ENCODE measurements at regions not wholly inside any gene's neighbourhood (a gene's known extent, or its start where the extent isn't known, plus 50 kb on each side); places are given as distances from the start of the nearest gene placed in this dataset.

- POLR2A ChIA-PET = no interaction called here
- H3K27ac ChIP-seq = no peak overlapping the region
- no peak for TF ChIP-seq SREBF2 (IDR thresholded peaks at IDR 0.05)
- TF ChIP-seq CEBPB (IDR thresholded peaks at IDR 0.05) = no peak
- no peak for TF ChIP-seq TFCP2L1 (CRISPR knock-in tag; IDR thresholded peaks at IDR 0.05)
- TF ChIP-seq CHD4 (IDR thresholded peaks at IDR 0.05; ENCODE audit: borderline replicate concordance) = no peak
- TF ChIP-seq TP53 (CRISPR knock-in tag; IDR thresholded peaks at IDR 0.05) = no peak
- TF ChIP-seq NFE2L2 (conservative IDR thresholded peaks at IDR 0.05; ENCODE audit: low read length) = no peak
- TF ChIP-seq HMGXB4 (CRISPR knock-in tag; IDR thresholded peaks at IDR 0.05; ENCODE audit: borderline replicate concordance) = no peak
- TF ChIP-seq JUNB (IDR thresholded peaks at IDR 0.05) = no peak
- no peak for TF ChIP-seq NR3C1 (IDR thresholded peaks at IDR 0.05)
- no peak for TF ChIP-seq HDAC2 (IDR thresholded peaks at IDR 0.05)
- TF ChIP-seq HOXB5 (CRISPR knock-in tag; IDR thresholded peaks at IDR 0.05) = no peak
- no peak for TF ChIP-seq ZFP36 (IDR thresholded peaks at IDR 0.05; ENCODE audit: borderline replicate concordance, partially characterized antibody)
- no peak for TF ChIP-seq FOSL2 (IDR thresholded peaks at IDR 0.05)
- no peak for TF ChIP-seq FOSL2 (CRISPR knock-in tag; IDR thresholded peaks at IDR 0.05)
- no peak for TF ChIP-seq FOSB (CRISPR knock-in tag; IDR thresholded peaks at IDR 0.05)
- no peak for TF ChIP-seq HES2 (IDR thresholded peaks at IDR 0.05)
- TF ChIP-seq CBX8 (IDR thresholded peaks at IDR 0.05) = no peak
- TF ChIP-seq ATOH8 (CRISPR knock-in tag; IDR thresholded peaks at IDR 0.05; ENCODE audit: low read depth) = no peak
- no peak for TF ChIP-seq REST (IDR thresholded peaks at IDR 0.05)
- TF ChIP-seq EHMT2 (IDR thresholded peaks at IDR 0.05; ENCODE audit: low read depth) = no peak
- TF ChIP-seq MAX (IDR thresholded peaks at IDR 0.05) = no peak
- H3K4me2 ChIP-seq = no peak overlapping the region
- DNase-seq (ENCODE audit: low read depth in 1 of 2, low spot score in 1 of 2) (no peak), ATAC-seq (no peak), FAIRE-seq (no peak)
- H3K4me1 ChIP-seq = no peaks in the 10 kb centered on the region
- no peaks in the 10 kb centered on the region for H3K9me3 ChIP-seq
- no peak overlapping the region for H3K4me3 ChIP-seq
- CTCF ChIA-PET = no interaction called here
- WGBS (ENCODE audit: missing lambda C conversion rate) = 36% methylated on average over 11 of the region's 11 CpGs
Observed at GRCh38 chr16:54412037-54412436, 125.5 kb upstream of the IRX3 start.

GRCh38 chr16:54411544-54411943 is 125.0 kb upstream of the IRX3 start:
- Histone ChIP-seq H3K4me2 (no peak overlapping the region), H3K9me3 (no peaks in the 10 kb centered on the region), H3K27ac (no peak overlapping the region), H3K4me1 (no peaks in the 10 kb centered on the region), H3K4me3 (no peak overlapping the region)
- no peak for FAIRE-seq
- POLR2A ChIA-PET = no interaction called here
- CTCF ChIA-PET = no interaction called here
- WGBS (ENCODE audit: missing lambda C conversion rate) = 77% methylated on average over 11 of the region's 11 CpGs
- DNase-seq (ENCODE audit: low read depth in 1 of 2, low spot score in 1 of 2) = no peak
- no peak for ATAC-seq
- TF ChIP-seq RARB (CRISPR knock-in tag; IDR thresholded peaks at IDR 0.05) = no peak
- no peak for TF ChIP-seq REST (IDR thresholded peaks at IDR 0.05)
- TF ChIP-seq ZC3H11A (IDR thresholded peaks at IDR 0.05) = no peak
- no peak for TF ChIP-seq E2F6 (IDR thresholded peaks at IDR 0.05; ENCODE audit: borderline replicate concordance, low read depth)
- no peak for TF ChIP-seq HOXA7 (CRISPR knock-in tag; IDR thresholded peaks at IDR 0.05)
- TF ChIP-seq GATA3 (IDR thresholded peaks at IDR 0.05; ENCODE audit: borderline replicate concordance) = no peak
- no peak for TF ChIP-seq HEYL (CRISPR knock-in tag; IDR thresholded peaks at IDR 0.05)
- no peak for TF ChIP-seq FOSB (CRISPR knock-in tag; IDR thresholded peaks at IDR 0.05)
- TF ChIP-seq EHMT2 (IDR thresholded peaks at IDR 0.05; ENCODE audit: low read depth) = no peak
- TF ChIP-seq NR3C1 (IDR thresholded peaks at IDR 0.05) = no peak
- TF ChIP-seq ELK1 (IDR thresholded peaks at IDR 0.05; ENCODE audit: low read depth, low read length) = no peak

Measured in A549 (cell line).